ENCODE measurements at regions not wholly inside any gene's neighbourhood (a gene's known extent, or its start where the extent isn't known, plus 50 kb on each side); places are given as distances from the start of the nearest gene placed in this dataset.

DNA sequence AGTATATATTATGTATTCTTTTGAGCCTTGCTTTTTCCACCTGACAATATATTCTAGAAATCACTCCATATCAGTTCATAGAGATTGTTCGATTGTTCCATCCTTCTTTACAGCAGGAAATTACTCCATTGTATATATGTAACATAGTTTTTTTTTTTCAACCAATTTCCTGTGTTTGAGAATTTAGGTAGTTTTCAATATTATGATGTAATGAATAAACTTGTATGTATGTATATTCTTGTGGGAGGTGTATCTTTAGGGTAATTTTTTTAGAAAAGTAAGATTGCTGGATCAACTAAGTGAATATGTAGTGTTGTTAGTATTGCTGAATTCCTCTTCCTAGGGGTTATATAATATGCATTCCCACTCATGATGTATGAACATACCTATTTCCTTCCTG lies 165.9 kb upstream of the PITX1 start:
- no peak for DNase-seq

DNA sequence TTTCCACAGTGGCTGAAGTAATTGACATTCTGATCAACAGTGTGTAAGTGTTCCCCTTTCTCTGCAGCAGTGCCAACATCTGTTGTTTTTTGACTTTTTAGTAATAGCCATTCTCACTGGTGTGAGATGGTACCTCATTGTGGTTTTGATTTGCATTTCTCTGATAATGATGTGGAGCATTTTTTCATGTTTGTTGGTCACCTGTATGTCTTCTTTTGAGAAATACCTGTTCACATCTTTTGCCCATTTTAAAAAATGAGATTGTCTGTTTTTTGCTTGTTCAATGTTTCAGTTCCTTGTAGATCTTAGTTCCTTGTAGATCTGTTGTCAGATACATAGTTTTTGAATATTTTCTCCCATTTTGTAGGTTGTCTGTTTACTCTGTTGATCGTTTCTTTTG lies 162.5 kb upstream of the PITX1 start:
- DNase-seq: no peak

DNA sequence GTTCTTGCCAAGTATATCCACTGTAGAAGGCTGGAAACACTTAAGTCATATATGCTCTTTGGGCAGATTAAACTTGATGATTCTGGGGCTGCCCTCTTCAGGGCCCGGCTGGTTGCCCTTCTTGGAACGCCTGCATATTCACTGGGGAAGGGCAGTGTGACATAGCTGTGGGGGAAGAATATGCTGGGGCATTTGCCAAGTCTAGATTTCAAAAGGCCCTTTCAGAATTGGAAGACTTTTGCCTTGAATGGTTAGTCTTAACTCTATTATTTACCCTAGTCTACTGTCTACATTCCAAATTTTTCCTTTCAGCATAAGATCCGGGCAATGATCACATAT lies 161.2 kb upstream of the PITX1 start:
- no peak for DNase-seq

DNA sequence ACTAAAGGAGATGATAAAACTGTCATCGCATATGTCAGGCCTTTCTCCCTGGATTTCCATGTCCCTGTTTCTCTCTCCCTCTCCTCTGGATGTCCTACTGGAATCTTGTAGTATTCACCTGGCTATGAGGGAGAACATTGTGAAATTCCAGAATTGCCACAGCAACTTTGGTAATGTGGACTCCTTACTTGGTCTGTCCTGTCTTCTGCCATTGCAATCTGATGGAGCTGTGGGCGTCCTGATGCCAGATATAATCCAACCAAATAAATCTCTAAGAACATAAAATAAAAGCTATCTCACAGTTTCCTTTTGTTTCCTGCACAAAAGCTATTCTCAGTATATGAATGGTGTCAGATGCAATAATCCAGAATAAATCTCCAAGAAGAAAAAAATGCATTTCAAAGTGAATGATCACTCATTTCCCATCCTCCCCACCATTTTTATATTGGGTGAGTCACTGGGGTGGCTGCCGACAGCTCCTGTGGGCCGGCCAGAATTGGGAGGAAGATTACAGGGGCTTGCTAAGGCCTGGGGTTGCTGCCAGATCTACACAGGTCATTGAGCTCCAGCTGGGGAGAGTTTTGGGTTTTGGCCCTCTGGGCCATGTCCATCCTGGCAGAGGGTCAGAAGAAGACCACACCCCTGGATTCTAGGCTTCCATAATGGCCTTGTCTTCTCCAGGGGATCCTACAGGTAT lies 160.7 kb upstream of the PITX1 start:
- no peak for DNase-seq

DNA sequence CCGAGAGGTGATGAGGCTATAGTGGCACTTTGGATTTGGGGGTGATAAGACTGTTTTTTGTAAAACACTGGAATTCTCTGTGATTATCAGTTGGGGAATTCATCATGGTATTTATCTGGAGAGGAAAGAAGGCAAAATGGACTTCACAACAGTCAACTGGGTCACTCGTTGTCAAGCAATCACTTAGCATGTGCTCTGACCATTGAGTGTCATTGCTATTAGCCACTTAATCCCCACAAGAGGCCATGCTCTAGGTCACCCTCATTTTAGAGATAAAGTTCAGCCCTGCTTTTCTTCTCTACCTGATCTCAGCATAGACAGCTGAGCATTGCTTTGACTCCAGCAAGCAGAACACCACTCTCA lies 160.1 kb upstream of the PITX1 start:
- no peak for DNase-seq

DNA sequence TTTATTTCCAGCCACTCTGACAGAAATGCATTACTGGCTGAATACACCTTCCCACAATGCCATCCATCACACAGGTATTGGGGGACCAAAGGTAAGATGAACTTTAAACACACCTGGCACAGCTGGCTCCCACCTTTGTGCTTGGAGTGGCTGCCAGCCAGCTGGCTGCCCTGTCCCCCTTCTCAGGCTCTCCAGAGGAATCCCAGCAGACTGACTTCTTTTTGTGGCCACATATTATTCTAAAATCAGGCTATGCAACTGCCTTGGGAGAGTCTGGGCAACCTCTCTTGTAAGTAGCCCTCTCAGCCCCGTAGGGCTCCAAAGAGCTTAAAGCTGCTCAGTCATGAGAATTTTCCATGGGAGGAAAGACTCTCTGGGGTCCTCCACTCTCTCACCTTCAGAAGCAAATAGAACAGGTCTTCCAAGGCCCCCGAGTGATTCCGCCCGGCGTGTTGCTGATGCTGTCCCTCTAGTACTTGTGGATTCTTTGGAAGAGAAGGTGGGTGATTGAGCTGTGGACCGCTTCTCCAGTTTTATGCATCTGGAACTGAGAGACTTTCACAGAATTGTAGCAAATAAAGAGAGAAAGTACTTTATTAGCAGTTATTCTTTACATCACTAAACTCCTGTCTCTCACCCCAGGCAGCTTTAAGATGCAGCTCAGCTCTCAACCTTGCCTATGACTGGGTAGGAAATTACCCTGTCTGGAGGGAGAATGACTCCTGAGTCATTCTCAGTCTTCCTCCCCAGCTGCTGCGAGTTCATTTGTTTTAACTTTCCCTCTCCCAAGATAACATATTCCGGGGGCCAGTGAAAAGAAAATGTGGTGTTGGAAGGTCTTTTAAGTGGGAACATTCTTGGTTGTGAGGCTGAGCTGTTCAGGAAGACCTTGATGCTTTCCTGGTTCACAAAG lies 159.4 kb upstream of the PITX1 start:
- no peak for DNase-seq

DNA sequence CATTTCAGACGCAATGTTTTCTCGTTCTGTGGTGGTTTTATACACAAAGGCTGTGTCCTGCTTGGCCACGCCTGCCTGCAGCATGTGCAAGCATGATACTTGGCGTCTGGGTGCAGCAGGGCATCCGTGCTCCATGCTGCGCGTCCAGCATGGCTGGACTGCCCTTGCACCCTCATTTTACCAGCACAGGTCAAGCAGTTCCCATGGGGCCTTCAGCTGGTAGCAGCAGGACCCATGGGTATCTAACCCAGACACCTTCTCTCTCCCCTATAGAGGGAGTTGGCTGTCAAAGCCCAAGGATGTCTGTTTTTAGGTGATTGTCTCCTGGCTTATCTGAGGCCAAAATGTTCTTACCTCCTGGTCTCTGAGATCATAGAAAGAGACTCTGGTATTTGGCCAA lies 158.3 kb upstream of the PITX1 start:
- no peak for DNase-seq

DNA sequence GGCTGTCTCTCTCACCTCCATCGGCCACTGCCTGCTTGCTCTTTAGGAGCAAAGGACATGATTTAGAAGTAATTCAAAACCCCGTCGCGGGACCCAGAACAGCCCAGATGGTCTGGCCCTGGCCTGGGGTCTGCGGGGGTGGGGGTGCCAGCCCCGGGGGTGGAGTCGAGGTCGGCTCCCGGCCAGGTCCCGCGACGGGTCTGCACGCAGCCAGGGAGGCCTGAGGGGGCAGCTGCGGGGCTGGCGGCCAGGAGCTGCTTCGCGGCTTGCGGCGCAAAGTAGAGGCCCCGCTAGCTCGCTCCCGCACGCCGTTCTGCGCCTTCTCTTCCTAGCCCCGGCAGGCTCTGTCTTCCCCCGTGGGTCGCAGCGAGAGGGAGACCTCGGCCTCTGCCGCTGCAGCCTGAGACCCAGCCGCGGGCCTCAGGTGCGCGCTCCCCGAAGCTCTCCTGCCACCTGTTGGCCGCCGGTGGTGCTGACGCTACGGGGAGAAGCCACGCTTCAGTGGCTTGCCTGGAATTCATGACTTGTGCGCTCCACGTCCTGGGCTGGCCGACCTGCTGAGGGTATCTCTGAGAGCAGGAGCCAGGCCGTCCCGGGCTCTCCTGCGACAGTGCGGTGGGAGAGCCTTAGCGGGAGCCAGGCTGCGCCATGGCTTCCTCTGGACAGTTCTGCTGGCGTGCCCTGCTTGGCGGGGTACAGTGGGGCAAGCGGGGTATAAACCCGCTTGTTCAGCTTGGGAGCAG lies 157.2 kb upstream of the PITX1 start:
- DNase-seq: peak; percentile 92

DNA sequence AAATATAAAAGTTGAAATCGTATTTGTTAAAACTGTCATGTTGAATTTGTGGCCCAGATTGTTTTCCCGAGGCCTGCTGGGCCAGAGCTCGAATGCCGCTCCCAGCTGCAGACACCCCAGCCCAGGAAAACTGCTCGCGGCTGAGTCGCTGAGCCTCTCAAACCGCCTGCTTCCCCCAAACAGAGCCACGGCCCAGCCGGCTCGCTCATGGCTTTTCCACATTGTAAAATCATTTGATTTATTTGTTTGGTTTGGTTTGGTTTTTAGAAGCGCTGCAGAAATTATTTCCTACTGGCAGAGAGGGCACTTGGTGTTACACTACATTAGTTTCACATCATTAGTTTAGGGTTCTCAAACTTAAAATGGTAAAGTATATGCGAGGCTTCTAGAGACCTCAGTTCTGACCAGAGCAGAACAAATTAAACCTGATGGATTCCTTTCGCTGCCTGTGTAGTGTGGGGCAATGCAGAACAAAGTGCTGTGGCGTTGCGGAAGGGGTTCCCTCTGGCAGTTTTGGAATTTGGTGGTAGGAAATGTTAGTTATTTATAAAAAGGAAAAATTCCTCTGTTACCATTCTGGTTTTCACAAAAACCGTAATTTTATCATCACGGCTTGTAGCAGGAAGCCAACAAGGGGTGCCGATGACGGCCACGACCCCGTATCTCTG lies 156.5 kb upstream of the PITX1 start:
- peak; percentile 71 for DNase-seq

DNA sequence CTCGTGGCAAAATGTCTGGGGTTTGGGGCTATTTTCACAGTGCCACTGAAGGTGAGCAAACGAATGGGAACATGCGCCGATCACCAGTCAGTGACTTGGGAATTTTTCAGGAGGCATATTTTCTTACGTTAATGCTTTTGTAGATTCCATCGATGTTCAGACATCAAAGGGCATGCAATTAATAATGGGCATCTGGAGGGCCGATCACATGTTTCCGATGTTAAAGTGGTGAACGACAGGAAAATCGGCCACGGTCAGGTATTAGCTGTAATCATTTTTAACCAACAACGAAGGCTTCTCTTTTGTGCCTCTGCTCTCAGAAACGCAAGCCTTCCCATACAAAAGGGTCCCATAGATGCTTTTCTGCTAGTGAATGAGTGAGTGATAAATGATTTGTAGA lies 155.0 kb upstream of the PITX1 start:
- DNase-seq: no peak

DNA sequence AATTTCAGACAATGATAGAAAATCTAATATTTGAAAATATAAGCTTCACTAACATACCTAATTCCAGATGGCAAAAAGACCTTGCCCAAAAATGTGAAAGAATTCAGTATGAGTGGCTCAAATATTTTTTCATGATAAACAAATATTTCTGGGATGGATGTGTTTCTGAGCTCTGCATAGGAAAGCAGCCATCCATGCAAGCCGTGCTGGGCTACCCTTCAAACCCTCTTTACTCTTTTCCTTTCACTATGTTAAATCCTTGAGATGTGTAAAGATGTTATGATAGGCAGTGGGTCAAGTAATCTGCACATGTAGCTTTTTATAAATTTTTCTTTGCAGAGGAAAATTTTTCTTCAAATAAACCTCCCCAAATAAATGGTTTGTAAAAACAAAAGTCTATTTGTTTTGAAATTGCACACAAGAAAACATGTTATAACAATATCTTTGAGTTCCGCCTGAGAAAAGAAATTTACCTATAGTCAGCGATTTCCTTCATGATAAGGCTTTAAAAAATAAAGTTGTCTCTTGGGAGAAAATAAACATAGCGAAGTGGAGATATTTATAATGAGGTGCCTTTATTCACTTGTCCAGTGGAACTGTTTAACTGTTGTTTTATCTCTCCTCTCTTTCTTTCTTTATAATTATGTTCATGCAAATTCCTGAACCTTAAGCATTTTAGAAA lies 154.3 kb upstream of the PITX1 start:
- DNase-seq: no peak

DNA sequence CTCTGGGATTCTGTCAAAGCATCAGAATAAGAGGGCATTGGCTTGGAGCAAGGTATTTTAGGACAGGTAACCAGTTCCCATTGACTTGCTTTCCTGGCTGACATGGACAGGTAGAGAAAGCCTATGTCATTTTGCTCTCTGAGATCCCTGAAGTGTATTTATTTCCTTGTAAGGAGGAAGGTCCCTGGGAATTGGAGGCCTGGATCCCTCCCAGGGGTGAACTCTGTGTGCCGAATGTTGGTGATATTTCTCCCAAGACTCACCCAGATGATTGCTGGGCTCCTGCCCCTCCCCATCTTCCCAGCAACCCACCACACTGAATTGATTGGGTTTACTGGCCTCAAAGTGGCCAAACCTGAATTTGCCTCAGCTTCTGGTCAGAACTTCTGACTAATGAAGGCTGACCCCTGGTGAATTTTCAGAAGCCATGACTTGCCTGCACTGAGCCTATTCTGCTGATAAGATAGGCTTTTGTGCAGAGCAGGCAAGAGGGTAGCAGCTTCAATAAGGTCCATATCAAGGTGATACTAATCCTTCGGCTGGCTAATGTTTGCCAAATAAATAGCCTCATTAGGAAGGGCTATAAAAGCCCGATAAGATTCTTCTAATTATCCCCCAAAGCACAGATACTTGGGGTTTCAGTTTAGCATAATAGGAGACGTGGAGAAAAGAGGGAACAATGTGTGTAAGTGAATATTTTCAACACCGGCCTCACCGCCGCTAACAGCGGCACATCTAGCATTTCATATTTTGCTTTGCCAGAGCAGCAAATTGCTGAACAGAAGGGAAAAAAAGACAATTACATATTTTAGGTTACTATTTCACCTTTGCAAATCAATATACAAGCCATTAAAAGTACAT lies 152.9 kb upstream of the PITX1 start:
- no peak for DNase-seq

DNA sequence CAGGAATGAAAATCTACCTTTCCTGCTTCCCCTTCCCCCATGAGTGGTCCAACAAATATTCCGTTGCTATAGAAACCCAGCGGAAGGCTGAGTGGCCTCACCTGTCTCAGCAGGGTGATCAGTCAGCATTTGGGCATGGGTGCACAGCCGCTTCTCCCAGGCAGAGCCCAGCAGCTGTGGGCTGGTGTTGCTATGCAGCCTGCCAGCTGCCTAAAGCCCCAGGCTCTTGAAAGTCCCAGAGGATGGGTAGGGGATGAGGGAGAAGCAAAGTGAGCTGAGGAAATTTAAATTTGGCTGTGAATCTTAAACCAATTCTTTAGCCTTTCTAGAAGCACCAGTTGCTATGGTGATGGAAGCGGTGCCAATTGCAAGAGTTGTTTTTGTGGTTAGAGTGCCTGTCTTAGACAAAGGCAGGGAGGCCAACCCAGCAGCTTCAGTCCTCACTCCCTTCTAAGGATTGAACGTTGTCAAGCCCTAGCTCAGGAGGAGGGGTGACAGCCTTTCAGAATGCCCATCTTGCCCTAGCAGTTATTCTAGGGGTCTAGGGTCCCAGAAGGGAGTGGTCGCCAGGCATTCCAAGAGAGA lies 151.5 kb upstream of the PITX1 start:
- DNase-seq: no peak

DNA sequence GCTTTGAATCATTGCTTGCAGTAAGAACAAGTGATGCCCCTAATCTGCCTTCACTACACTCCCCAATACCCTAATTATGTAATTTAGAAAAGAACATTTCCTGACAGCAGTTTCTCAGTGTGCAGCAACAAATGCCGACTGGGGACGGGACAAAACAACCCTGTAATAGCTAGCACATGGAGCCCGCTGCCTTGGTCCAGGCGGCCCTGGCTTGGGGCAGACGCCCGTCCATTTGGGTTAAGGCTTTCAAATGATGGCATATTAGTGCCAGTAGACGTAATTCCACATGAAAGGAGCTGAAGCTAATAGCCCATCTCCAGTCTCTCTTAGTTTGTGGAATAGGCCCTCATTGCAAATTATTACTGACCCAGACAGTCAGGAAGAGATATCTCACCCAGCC lies 150.6 kb upstream of the PITX1 start:
- DNase-seq: no peak

DNA sequence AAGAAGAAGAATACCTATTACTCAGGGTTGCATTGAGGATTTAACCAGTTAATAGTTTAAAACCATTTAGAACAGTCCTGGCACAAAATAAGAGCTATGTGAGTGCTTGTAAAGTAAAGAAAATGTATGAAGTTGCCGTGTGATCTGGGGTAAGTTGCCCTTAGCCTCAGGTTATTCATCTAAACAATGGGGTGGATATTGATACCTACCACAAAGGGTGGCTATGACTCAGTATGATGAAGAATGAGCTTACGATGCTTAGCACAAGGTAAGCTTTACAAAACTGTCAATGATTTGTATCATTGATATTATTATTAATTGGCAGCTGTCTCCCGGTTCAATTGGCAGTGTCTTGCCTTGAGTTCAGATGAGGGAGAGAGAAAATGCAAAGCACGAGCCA lies 149.4 kb upstream of the PITX1 start:
- no peak for DNase-seq

DNA sequence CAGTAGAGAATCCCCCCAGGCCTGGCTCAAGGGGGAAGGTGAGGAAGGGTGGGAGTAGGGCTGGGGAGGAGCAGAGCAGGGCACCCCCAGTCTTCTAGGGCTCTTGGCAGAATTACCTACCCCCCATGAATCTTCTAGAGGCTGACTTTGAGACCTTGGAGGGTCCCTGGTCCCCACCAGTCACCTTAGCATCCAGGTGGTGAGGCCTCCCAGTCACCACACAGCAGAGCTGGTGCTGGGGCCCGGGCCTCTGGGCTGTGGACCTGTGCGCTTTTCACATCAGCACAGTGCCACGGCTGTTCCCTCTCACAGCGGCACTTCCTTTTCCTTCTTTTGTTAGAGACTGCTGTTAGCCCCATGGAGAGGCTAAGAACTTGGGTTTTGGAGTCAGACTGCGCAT lies 148.6 kb upstream of the PITX1 start:
- no peak for DNase-seq

DNA sequence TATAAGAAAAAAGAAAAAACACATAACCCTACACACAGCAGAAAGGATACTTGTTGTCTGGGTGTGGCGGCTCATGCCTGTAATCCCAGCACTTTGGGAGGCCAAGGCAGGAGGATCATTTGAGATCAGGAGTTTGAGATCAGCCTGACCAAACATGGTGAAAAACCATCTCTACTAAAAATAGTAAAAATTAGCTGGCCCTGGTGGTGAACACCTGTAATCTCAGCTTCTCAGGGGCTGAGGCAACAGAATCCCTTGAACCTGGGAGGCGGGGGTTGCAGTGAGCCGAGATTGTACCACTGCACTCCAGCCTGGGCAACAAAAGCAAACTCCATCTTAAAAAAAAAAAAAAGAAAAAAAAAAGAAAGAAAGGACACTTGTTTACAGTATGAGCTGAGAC lies 147.6 kb upstream of the PITX1 start:
- DNase-seq: no peak

DNA sequence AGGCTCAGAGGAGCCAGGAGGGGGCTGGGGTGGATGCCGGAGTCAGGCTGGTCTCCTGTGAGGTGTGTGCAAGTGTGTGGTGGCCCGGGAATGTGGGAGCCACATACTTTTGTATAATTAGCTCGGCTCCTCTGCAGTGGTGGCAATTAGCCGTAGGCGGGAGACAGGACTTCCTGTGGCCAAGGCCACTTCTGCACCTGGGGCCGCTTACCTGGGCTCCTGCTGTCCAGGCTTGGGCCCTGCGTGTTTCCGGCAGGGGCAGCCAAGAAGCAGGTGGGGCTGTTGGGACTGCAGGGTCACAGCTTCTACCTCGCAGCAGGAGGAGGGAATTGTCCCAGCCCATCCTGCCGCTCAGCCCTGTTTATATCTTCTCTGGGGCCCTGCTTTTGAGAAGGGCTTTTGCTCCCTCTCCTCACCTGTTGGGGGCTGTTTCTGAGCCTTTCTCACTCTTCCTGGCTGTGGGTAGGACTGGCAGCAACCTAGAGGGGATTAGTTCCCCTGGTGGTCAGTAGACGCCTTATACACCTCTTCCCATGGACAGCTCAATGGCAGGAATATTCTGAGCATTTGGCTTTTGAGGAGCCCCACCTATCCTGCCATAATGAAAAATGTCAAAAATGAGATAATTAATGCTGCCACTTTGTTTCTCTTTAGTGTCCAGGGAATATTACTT lies 145.4 kb upstream of the PITX1 start:
- DNase-seq: no peak

DNA sequence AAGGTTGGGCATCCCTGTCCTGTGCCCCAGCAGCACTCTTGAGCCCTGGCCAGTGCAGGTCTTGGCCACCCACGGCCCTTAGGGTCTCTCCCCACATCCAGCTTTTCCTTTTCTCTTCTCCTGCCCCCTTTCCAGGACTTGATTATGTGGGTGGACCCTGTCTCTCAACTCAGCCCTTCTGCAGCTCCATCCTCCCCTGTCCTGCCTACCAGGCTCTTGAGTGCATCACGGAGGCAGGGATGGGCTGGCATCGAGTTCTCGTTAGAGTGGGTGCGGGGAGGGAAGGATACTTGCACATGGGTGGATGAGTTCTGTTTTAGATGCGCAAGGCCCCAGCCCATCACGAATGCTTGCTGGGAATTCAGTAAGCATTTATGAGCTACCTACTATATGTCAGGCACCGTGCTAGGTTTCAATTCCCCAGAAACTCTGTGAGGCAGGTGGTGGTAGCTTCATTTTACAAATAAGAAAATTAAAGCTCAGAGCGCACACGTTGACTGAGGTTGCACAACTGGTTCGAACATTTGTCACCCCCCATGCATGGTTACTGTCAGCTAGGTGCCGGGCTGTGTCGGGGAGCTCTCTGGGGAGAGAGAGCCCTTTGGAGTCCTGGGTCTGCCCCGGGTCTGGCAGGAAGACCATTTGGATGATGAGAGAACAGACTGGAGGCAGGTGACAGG lies 144.6 kb upstream of the PITX1 start:
- DNase-seq: no peak

DNA sequence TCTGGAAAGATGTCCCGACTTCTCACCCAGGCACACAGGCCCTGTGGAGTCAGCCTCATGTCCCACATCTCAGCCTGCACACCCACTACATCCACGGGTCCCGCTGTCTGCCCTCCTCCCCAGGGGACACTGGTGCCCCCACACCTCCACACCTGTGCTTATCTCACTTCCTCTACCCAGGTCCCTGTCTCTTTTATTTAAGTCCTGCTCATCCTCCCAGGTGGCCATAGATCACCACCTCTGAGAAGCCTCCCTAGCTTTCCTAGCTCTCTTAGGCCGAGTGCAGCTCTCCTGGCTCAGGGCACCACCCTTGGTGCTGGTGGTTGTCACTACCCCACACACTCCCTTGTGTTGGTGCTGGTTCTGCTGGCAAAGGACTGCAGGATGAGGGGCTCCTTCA lies 143.6 kb upstream of the PITX1 start:
- DNase-seq: no peak

Data from retina (tissue), 1 donor.